Osteocyte (in vitro differentiated cells): ENCODE measurements at regions not wholly inside any gene's neighbourhood (a gene's known extent, or its start where the extent isn't known, plus 50 kb on each side); places are given as distances from the start of the nearest gene placed in this dataset.
A peak's percentile ranks its signal among the peaks of the same experiment; 100 is the strongest.
"Not testable (repeated sequence)": the region's sequence is repeated elsewhere in the genome, so short reads cannot be mapped to it uniquely, and the experiment has no call there.

Experiments
- DNase-seq: peaks from one replicate; pipeline ENCODE4 v3.0.0; 2021; ENCODE audit warnings: mixed read lengths; ENCODE audit not compliant: unreplicated experiment; ENCODE audit errors: extremely low spot score
- H3K27ac Mint-ChIP-seq: one replicate; pipeline ENCODE4 v1.8.0; 2021; ENCODE audit warnings: mild to moderate bottlenecking, mixed read lengths; ENCODE audit not compliant: unreplicated experiment
- H3K27me3 Mint-ChIP-seq: one replicate; pipeline ENCODE4 v1.8.0; 2021; ENCODE audit warnings: mixed read lengths; ENCODE audit not compliant: unreplicated experiment
- H3K36me3 Mint-ChIP-seq: one replicate; pipeline ENCODE4 v1.8.0; 2021; ENCODE audit warnings: mixed read lengths; ENCODE audit not compliant: unreplicated experiment
- H3K4me1 Mint-ChIP-seq: one replicate; pipeline ENCODE4 v1.8.0; 2021; ENCODE audit warnings: mixed read lengths; ENCODE audit not compliant: unreplicated experiment
- H3K4me3 Mint-ChIP-seq: one replicate; pipeline ENCODE4 v1.8.0; 2021; ENCODE audit warnings: mild to moderate bottlenecking, moderate library complexity, mixed read lengths; ENCODE audit not compliant: unreplicated experiment
- H3K9me3 Mint-ChIP-seq: one replicate; pipeline ENCODE4 v1.8.0; 2021; ENCODE audit warnings: mixed read lengths; ENCODE audit not compliant: unreplicated experiment
- CTCF ChIP-seq: fragments of 200-600 bp; sonication (generic); IDR thresholded peaks from 2 replicates; pipeline ENCODE4 v1.5.0; 2021; ENCODE audit warnings: antibody characterized with exemption, mild to moderate bottlenecking, moderate library complexity

- no peaks in the 10 kb centered on the region for H3K36me3 Mint-ChIP-seq
- no peak overlapping the region for H3K4me3 Mint-ChIP-seq
- no peaks in the 10 kb centered on the region for H3K27me3 Mint-ChIP-seq
- H3K27ac Mint-ChIP-seq = no peak overlapping the region
- peaks cover 18% of the 10 kb centered on the region for H3K4me1 Mint-ChIP-seq
- no peak for DNase-seq
- TF ChIP-seq CTCF = no peak
- no peaks in the 10 kb centered on the region for H3K9me3 Mint-ChIP-seq
Observed at GRCh38 chr6:12537389-12537788, 179.2 kb upstream of the PHACTR1 start.

DNA sequence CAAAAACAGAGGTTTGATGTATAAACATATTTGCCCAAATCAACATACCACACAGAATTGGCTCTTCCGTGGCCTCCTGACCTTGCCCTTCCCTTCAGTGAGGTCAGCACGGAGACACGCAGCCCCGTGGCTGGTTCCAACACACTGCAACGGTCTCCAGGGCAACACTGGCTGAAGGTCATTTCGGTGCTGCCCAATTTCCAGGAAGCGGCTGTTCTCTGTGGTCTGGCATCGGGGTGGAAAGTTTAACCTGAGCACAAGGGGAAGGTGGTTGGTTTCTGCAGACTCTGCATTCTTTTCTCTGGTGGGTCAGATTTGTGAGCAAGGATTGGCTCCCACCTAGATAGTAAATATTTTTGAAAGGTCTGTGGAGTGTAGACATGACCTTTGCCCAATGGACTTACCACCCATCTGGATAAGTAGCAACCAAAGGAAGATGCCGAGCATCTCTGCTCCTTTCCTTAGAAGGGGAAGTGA lies 177.6 kb upstream of the PHACTR1 start:
- Mint-ChIP-seq H3K36me3 (no peaks in the 10 kb centered on the region), H3K27me3 (no peaks in the 10 kb centered on the region), H3K9me3 (no peaks in the 10 kb centered on the region), H3K27ac (no peak overlapping the region), H3K4me1 (peaks cover 18% of the 10 kb centered on the region), H3K4me3 (no peak overlapping the region)
- no peak for DNase-seq
- TF ChIP-seq CTCF = no peak

GRCh38 chr6:12542319-12543115 lies 174.1 kb upstream of the PHACTR1 start:
- not testable (repeated sequence) for DNase-seq, H3K4me3 Mint-ChIP-seq, H3K9me3 Mint-ChIP-seq, H3K36me3 Mint-ChIP-seq, H3K27me3 Mint-ChIP-seq
- Mint-ChIP-seq H3K27ac (peak overlapping the region; percentile 41), H3K4me1 (peaks cover 25% of the 10 kb centered on the region)

GRCh38 chr6:12543953-12544352 lies 172.6 kb upstream of the PHACTR1 start:
- Mint-ChIP-seq H3K4me3 (no peak overlapping the region), H3K4me1 (peaks cover 31% of the 10 kb centered on the region)

DNA sequence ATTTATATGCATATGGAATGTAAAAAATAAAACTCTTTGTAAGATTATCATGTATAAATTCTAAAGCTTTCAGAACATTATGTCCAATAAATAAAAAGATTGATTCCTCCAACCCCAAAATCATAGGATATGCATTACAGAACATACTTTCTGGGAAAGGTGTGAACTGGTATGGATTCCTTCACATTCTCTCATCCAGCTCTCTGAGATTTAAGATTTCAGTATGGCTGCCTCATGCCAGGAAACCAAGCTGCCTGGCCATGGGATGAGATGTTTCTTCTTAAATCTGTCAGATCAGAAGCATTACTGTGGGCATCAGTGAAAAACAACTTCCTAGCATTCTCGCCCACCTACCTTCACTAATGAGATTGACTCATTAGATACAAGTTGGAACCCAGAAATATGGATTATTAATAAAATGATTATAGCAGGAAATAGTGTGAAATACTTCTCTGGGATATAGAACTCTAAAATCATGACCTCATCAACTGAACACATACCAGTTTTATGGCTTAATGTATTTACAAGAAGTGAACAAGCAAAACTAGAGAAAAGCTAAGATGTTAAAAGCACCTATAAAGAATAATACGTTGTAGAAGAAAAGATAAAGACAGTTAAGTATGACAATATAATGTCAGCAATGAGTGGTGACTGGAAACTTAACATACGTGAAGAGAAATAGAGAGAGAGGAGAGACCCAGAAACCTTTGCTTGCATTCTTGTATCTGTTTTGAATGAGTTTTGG lies 171.6 kb upstream of the PHACTR1 start:
- TF ChIP-seq CTCF = no peak
- DNase-seq = no peak
- no peak overlapping the region for H3K27ac Mint-ChIP-seq

More at GRCh38 chr6:12543953-12544352, 172.6 kb upstream of the PHACTR1 start:
- TF ChIP-seq CTCF = no peak
- no peak overlapping the region for H3K27ac Mint-ChIP-seq
- no peaks in the 10 kb centered on the region for H3K27me3 Mint-ChIP-seq
- DNase-seq = no peak
- H3K9me3 Mint-ChIP-seq = no peaks in the 10 kb centered on the region
- no peaks in the 10 kb centered on the region for H3K36me3 Mint-ChIP-seq

More for the DNA sequence above, 171.6 kb upstream of the PHACTR1 start:
- H3K36me3 Mint-ChIP-seq = no peaks in the 10 kb centered on the region
- H3K4me3 Mint-ChIP-seq = no peak overlapping the region
- no peaks in the 10 kb centered on the region for H3K9me3 Mint-ChIP-seq
- no peaks in the 10 kb centered on the region for H3K27me3 Mint-ChIP-seq
- H3K4me1 Mint-ChIP-seq = peaks cover 33% of the 10 kb centered on the region
